ENCODE measurements at regions not wholly inside any gene's neighbourhood (a gene's known extent, or its start where the extent isn't known, plus 50 kb on each side); places are given as distances from the start of the nearest gene placed in this dataset.

DNA sequence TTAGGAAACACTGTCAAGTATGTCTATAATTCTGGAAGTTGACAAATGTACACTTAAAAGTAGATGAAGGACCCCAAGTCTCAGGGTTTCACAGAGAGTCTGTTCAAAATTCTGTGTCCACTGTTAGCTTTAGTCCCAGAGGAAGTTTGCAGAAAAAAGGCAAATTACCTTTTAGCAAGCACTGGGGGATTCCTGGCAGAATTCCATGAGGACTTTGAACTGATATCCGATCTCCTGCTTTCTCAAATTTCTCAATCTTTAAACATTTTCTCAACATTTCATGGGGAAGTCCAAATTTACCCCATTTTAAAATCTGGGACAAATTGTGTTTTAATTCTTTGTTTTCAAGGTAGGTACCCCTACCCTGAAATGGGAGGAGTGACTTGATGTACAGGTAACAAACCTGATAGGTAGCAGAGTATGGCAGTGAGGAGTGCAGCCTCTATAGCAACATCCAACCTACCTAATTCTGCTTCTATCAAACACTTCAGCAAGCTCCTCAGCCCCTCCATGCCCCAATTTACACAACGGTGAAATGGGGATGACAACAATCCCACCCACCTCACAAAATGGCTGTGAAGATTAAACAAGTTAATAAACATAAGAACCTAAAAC, 344.9 kb downstream of the OMA1 start (continued):
- TF ChIP-seq, protein P1, sequence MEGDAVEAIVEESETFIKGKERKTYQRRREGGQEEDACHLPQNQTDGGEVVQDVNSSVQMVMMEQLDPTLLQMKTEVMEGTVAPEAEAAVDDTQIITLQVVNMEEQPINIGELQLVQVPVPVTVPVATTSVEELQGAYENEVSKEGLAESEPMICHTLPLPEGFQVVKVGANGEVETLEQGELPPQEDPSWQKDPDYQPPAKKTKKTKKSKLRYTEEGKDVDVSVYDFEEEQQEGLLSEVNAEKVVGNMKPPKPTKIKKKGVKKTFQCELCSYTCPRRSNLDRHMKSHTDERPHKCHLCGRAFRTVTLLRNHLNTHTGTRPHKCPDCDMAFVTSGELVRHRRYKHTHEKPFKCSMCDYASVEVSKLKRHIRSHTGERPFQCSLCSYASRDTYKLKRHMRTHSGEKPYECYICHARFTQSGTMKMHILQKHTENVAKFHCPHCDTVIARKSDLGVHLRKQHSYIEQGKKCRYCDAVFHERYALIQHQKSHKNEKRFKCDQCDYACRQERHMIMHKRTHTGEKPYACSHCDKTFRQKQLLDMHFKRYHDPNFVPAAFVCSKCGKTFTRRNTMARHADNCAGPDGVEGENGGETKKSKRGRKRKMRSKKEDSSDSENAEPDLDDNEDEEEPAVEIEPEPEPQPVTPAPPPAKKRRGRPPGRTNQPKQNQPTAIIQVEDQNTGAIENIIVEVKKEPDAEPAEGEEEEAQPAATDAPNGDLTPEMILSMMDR (IDR thresholded peaks at IDR 0.05 in 2 of 3, conservative IDR thresholded peaks at IDR 0.05 in 1 of 3; ENCODE audit: borderline replicate concordance in 1 of 3, insufficient read depth in 1 of 3, low read depth in 2 of 3, low read length in 2 of 3): no peak
- TF ChIP-seq ELF1 (IDR thresholded peaks at IDR 0.05; ENCODE audit: borderline replicate concordance, low read depth): no peak
- no peak for TF ChIP-seq SIN3A (IDR thresholded peaks at IDR 0.05; ENCODE audit: low read depth)

DNA sequence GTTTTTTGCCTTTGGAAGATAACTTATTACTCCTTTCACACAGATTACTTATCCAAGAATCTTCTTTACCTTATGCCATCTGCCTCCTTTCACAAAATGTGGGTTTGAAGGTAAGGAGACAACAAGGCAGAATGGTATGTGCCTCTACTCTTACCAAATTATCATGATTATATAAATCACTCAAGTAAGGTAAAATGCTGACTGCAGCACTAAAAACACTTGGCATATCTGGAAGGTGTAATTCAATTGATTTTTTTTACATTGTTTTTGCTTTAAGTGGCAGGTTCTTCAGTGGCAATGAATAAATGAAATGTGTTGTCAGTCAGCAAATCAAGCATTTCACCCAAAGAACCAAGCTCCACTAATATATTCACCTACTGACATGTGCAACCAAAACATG, 346.1 kb downstream of the OMA1 start:
- intact Hi-C loops (cut with micrococcal nuclease): no loop called here
- CTCF ChIA-PET: no interaction called here

More for the DNA sequence above, 346.1 kb downstream of the OMA1 start:
- Histone ChIP-seq H3K4me1 (ENCODE audit: control insufficient read depth in 1 of 2, insufficient read depth in 2 of 2, low read length in 2 of 2) (no peaks in the 10 kb centered on the region), H3K9me2 (ENCODE audit: insufficient read depth) (no peaks in the 10 kb centered on the region), H3K9me3 (ENCODE audit: control insufficient read depth in 1 of 2, insufficient read depth in 1 of 2, low read depth in 1 of 2, low read length in 2 of 2) (no peaks in the 10 kb centered on the region), H3K9ac (ENCODE audit: low read length) (no peak overlapping the region), H3K36me3 (ENCODE audit: control insufficient read depth in 1 of 2, insufficient read depth in 2 of 2, low read length in 2 of 2) (no peaks in the 10 kb centered on the region), H3K27ac (ENCODE audit: low read depth, low read length) (no peak overlapping the region), H3K4me3 (replicated peaks in 1 of 2; ENCODE audit: low read depth in 1 of 2, low read length in 2 of 2) (no peak overlapping the region), H3K27me3 (ENCODE audit: insufficient read depth, low read length) (peaks cover 20% of the 10 kb centered on the region), H3K4me2 (ENCODE audit: low read length) (no peak overlapping the region), H3K79me2 (ENCODE audit: insufficient read depth, low read length) (no peaks in the 10 kb centered on the region), H2AFZ (ENCODE audit: low read depth, low read length, poor library complexity, severe bottlenecking) (no peak overlapping the region), H4K20me1 (ENCODE audit: insufficient read depth) (no peaks in the 10 kb centered on the region)
- ChIA-PET RAD21 (ENCODE audit: low non-redundant PET in 1 of 2, low total read pairs in 2 of 2, uncharacterized antibody in 2 of 2, unreplicated experiment in 2 of 2) (no interaction called here), POLR2A (no interaction called here)
- TF ChIP-seq ELF1 (IDR thresholded peaks at IDR 0.05; ENCODE audit: borderline replicate concordance, low read depth): no peak
- no peak for TF ChIP-seq SRF (IDR thresholded peaks at IDR 0.05; ENCODE audit: low read depth)
- TF ChIP-seq RAD21 (IDR thresholded peaks at IDR 0.05; ENCODE audit: low read depth): no peak
- TF ChIP-seq, protein P2, sequence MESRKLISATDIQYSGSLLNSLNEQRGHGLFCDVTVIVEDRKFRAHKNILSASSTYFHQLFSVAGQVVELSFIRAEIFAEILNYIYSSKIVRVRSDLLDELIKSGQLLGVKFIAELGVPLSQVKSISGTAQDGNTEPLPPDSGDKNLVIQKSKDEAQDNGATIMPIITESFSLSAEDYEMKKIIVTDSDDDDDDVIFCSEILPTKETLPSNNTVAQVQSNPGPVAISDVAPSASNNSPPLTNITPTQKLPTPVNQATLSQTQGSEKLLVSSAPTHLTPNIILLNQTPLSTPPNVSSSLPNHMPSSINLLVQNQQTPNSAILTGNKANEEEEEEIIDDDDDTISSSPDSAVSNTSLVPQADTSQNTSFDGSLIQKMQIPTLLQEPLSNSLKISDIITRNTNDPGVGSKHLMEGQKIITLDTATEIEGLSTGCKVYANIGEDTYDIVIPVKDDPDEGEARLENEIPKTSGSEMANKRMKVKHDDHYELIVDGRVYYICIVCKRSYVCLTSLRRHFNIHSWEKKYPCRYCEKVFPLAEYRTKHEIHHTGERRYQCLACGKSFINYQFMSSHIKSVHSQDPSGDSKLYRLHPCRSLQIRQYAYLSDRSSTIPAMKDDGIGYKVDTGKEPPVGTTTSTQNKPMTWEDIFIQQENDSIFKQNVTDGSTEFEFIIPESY (IDR thresholded peaks at IDR 0.05; ENCODE audit: extremely low read depth, insufficient replicate concordance, low read length): no peak
- no peak for TF ChIP-seq JUND (IDR thresholded peaks at IDR 0.05)
- no peak for TF ChIP-seq SP1 (IDR thresholded peaks at IDR 0.05; ENCODE audit: low read depth)
- TF ChIP-seq, protein P1 (IDR thresholded peaks at IDR 0.05 in 2 of 3, conservative IDR thresholded peaks at IDR 0.05 in 1 of 3; ENCODE audit: borderline replicate concordance in 1 of 3, insufficient read depth in 1 of 3, low read depth in 2 of 3, low read length in 2 of 3): no peak
- no peak for TF ChIP-seq POLR2A (IDR thresholded peaks at IDR 0.05; ENCODE audit: borderline replicate concordance, extremely low read depth, insufficient read depth, insufficient read length)
- ATAC-seq (no peak), DNase-seq (ENCODE audit: low read depth, low spot score) (no peak)
- BruUV-seq (replicated peaks): no TSS peak
